ENCODE measurements at regions not wholly inside any gene's neighbourhood (a gene's known extent, or its start where the extent isn't known, plus 50 kb on each side); places are given as distances from the start of the nearest gene placed in this dataset.

GRCh38 chr14:41362139-41362538, 244.5 kb upstream of the LRFN5 start:
- in situ Hi-C loops (cut with MboI; ENCODE audit: low sequenced_read_pairs, unreplicated experiment) = no loop called here
- no peak for DNase-seq (ENCODE audit: low spot score)
- TF ChIP-seq CTCF (IDR thresholded peaks at IDR 0.05; ENCODE audit: borderline replicate concordance, control extremely low read depth, extremely low read depth, insufficient read depth, missing control alignments) = no peak

GRCh38 chr14:41360126-41360525, 246.6 kb upstream of the LRFN5 start:
- TF ChIP-seq CTCF (IDR thresholded peaks at IDR 0.05; ENCODE audit: borderline replicate concordance, control extremely low read depth, extremely low read depth, insufficient read depth, missing control alignments) = no peak
- in situ Hi-C loops (cut with MboI; ENCODE audit: low sequenced_read_pairs, unreplicated experiment) = no loop called here

GRCh38 chr14:41355866-41356265, 250.8 kb upstream of the LRFN5 start:
- no peak for TF ChIP-seq CTCF (IDR thresholded peaks at IDR 0.05; ENCODE audit: borderline replicate concordance, control extremely low read depth, extremely low read depth, insufficient read depth, missing control alignments)
- no peak for DNase-seq (ENCODE audit: low spot score)
- in situ Hi-C loops (cut with MboI; ENCODE audit: low sequenced_read_pairs, unreplicated experiment) = no loop called here

More at GRCh38 chr14:41360126-41360525, 246.6 kb upstream of the LRFN5 start:
- no peak for DNase-seq (ENCODE audit: low spot score)

- TF ChIP-seq CTCF (IDR thresholded peaks at IDR 0.05; ENCODE audit: borderline replicate concordance, control extremely low read depth, extremely low read depth, insufficient read depth, missing control alignments) = no peak
- DNase-seq (ENCODE audit: low spot score) = no peak
- in situ Hi-C loops (cut with MboI; ENCODE audit: low sequenced_read_pairs, unreplicated experiment) = no loop called here
Observed at GRCh38 chr14:41350476-41350875, 256.2 kb upstream of the LRFN5 start.

GRCh38 chr14:41349289-41349910, 257.3 kb upstream of the LRFN5 start:
- TF ChIP-seq CTCF (IDR thresholded peaks at IDR 0.05; ENCODE audit: borderline replicate concordance, control extremely low read depth, extremely low read depth, insufficient read depth, missing control alignments) = no peak
- no peak for DNase-seq (ENCODE audit: low spot score)
- in situ Hi-C loops (cut with MboI; ENCODE audit: low sequenced_read_pairs, unreplicated experiment) = no loop called here

- in situ Hi-C loops (cut with MboI; ENCODE audit: low sequenced_read_pairs, unreplicated experiment) = no loop called here
- no peak for TF ChIP-seq CTCF (IDR thresholded peaks at IDR 0.05; ENCODE audit: borderline replicate concordance, control extremely low read depth, extremely low read depth, insufficient read depth, missing control alignments)
- DNase-seq (ENCODE audit: low spot score) = no peak
Observed at GRCh38 chr14:41343857-41344256, 262.8 kb upstream of the LRFN5 start.

All from GM13976 (cell line).